ENCODE measurements at regions not wholly inside any gene's neighbourhood (a gene's known extent, or its start where the extent isn't known, plus 50 kb on each side); places are given as distances from the start of the nearest gene placed in this dataset.

DNA sequence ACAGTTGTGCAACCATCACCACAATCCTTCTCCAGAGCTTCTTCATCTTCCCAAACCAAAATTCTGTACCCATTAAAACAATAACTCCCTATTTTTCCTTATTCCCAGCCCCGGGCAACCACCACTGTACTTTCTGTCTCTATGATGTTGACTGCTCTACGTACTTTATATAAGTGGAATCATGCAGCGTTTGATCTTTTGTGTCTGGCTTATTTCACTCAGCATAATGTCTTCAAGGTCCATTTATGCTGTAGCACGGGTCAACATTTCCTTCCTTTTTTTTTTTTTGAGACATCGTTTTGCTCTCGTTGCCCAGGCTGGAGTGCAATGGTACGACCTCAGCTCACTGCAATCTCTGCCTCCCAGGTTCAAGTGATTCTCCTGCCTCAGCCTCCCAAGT, 162.7 kb upstream of the GSC start:
- no peaks in the 10 kb centered on the region for H3K9me3 Mint-ChIP-seq
- no peaks in the 10 kb centered on the region for H3K4me1 Mint-ChIP-seq
- peaks cover 10% of the 10 kb centered on the region for H3K27me3 Mint-ChIP-seq

DNA sequence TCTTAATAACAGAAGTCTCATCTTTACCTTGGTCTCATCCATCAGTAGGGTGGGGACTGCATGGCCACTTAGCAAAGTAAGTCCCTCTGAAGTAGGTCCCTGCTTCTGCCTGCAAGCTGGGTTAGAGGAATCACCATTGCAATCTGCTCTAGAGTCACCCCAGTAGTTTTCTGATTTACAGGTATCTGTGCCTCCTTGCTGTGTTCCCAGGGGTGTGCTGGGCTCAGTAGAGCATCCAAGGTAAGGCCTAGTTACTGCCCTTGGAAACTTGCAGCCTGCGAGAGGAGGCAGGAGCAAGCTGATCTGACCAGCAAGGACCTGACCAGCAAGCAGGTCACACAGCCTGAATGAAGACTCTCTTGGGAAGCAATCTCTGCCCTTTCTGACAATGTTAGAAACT, 160.8 kb upstream of the GSC start:
- peaks cover 0 to 2% (median 0%) of the 10 kb centered on the region in 7 donors for H3K9me3 Mint-ChIP-seq
- H3K4me1 Mint-ChIP-seq, result no peaks in the 10 kb centered on the region
- peaks cover 10% of the 10 kb centered on the region for H3K27me3 Mint-ChIP-seq
- DNase-seq (no peak), ATAC-seq (ENCODE audit: low read depth in 2 of 2) (no peak)
- Histone ChIP-seq H3K4me3 (ENCODE audit: low read depth, low read length) (no peak overlapping the region), H3K27me3 (ENCODE audit: control insufficient read depth, insufficient read depth, low read length) (peaks cover 3% of the 10 kb centered on the region), H3K4me1 (ENCODE audit: control insufficient read depth, insufficient read depth, low read length, poor library complexity, severe bottlenecking) (no peaks in the 10 kb centered on the region), H3K9me3 (ENCODE audit: control insufficient read depth in 2 of 2, low read length in 2 of 2) (no peaks in the 10 kb centered on the region), H3K36me3 (ENCODE audit: control insufficient read depth, insufficient read depth, low read length) (no peaks in the 10 kb centered on the region), H3K27ac (ENCODE audit: insufficient read depth, low read length, poor library complexity, severe bottlenecking) (no peak overlapping the region)
- H3K36me3 Mint-ChIP-seq, result no peaks in the 10 kb centered on the region
- no peak overlapping the region for H3K4me3 Mint-ChIP-seq
- H3K27ac Mint-ChIP-seq, result no peak overlapping the region

More for the DNA sequence above, 162.7 kb upstream of the GSC start:
- Histone ChIP-seq H3K36me3 (ENCODE audit: control insufficient read depth, insufficient read depth, low read length) (no peaks in the 10 kb centered on the region), H3K9me3 (ENCODE audit: control insufficient read depth in 2 of 2, low read length in 2 of 2) (no peaks in the 10 kb centered on the region), H3K27me3 (ENCODE audit: control insufficient read depth, insufficient read depth, low read length) (peaks cover 3% of the 10 kb centered on the region), H3K4me1 (ENCODE audit: control insufficient read depth, insufficient read depth, low read length, poor library complexity, severe bottlenecking) (no peaks in the 10 kb centered on the region), H3K27ac (ENCODE audit: insufficient read depth, low read length, poor library complexity, severe bottlenecking) (no peak overlapping the region), H3K4me3 (ENCODE audit: low read depth, low read length) (no peak overlapping the region)
- DNase-seq, result no peak
- Mint-ChIP-seq H3K36me3 (no peaks in the 10 kb centered on the region), H3K4me3 (no peak overlapping the region), H3K27ac (no peak overlapping the region)
- ATAC-seq (ENCODE audit: low read depth in 2 of 2), result no peak

DNA sequence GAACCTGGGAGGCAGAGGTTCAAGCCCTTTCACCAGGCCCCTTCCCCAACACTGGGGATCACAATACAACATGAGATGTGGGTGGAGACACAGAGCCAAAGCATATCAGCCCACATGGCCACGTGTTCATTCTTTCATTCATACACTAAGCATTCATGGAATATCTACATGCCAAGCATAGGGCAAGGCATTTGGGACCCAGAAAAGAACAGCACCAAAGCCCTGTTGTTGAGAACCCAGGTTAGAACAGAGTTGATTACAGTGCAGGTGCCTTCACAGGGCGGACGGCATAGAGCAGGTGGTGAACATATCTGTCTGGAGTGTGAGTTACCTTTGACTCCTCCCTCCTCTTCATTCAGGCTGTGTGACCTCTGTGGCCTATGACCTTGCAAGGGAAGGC, 159.4 kb upstream of the GSC start:
- Mint-ChIP-seq H3K36me3 (no peaks in the 10 kb centered on the region), H3K4me3 (no peak overlapping the region), H3K9me3 (peaks cover 0 to 3% (median 0%) of the 10 kb centered on the region in 7 donors), H3K27me3 (peaks cover 10% of the 10 kb centered on the region), H3K4me1 (no peaks in the 10 kb centered on the region), H3K27ac (no peak overlapping the region)
- Histone ChIP-seq H3K4me3 (ENCODE audit: low read depth, low read length) (no peak overlapping the region), H3K4me1 (ENCODE audit: control insufficient read depth, insufficient read depth, low read length, poor library complexity, severe bottlenecking) (no peaks in the 10 kb centered on the region), H3K27ac (ENCODE audit: insufficient read depth, low read length, poor library complexity, severe bottlenecking) (no peak overlapping the region), H3K27me3 (ENCODE audit: control insufficient read depth, insufficient read depth, low read length) (peaks cover 3% of the 10 kb centered on the region), H3K36me3 (ENCODE audit: control insufficient read depth, insufficient read depth, low read length) (no peaks in the 10 kb centered on the region), H3K9me3 (ENCODE audit: control insufficient read depth in 2 of 2, low read length in 2 of 2) (no peaks in the 10 kb centered on the region)
- no peak for DNase-seq
- ATAC-seq (ENCODE audit: low read depth in 2 of 2), result no peak

DNA sequence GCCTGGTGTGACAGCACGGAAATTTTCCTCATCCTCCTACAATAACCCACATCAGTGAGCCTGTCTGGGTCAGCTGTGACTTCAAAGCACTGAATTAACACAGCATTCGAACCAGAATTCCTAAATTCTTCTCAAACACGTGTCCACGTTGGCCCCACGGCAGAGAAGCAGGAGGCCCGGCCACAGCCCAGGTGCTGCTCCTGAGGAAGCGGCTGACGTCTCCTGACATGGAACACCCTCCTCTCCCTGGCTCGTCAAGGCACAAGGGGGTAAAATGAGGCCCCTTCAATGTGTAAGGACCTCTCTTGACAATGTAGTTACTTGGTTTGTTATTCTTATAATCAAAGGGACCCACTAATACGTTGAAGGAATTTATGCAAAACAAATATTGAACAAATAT, 156.3 kb upstream of the GSC start:
- no peak for DNase-seq
- H3K4me3 ChIP-seq (ENCODE audit: low read depth, low read length), result no peak overlapping the region
- no peaks in the 10 kb centered on the region for H3K27me3 ChIP-seq (ENCODE audit: control insufficient read depth, insufficient read depth, low read length)
- no peak overlapping the region for H3K27ac ChIP-seq (ENCODE audit: insufficient read depth, low read length, poor library complexity, severe bottlenecking)
- no peaks in the 10 kb centered on the region for H3K36me3 ChIP-seq (ENCODE audit: control insufficient read depth, insufficient read depth, low read length)
- H3K36me3 Mint-ChIP-seq, result no peaks in the 10 kb centered on the region
- no peaks in the 10 kb centered on the region for H3K9me3 ChIP-seq (ENCODE audit: control insufficient read depth in 2 of 2, low read length in 2 of 2)
- H3K9me3 Mint-ChIP-seq, result peaks cover 0 to 3% (median 0%) of the 10 kb centered on the region in 7 donors
- H3K27me3 Mint-ChIP-seq, result peaks cover 2% of the 10 kb centered on the region
- no peak for ATAC-seq (ENCODE audit: low read depth in 2 of 2)
- no peaks in the 10 kb centered on the region for H3K4me1 ChIP-seq (ENCODE audit: control insufficient read depth, insufficient read depth, low read length, poor library complexity, severe bottlenecking)
- H3K4me1 Mint-ChIP-seq, result no peaks in the 10 kb centered on the region
- H3K4me3 Mint-ChIP-seq, result no peak overlapping the region
- no peak overlapping the region for H3K27ac Mint-ChIP-seq

DNA sequence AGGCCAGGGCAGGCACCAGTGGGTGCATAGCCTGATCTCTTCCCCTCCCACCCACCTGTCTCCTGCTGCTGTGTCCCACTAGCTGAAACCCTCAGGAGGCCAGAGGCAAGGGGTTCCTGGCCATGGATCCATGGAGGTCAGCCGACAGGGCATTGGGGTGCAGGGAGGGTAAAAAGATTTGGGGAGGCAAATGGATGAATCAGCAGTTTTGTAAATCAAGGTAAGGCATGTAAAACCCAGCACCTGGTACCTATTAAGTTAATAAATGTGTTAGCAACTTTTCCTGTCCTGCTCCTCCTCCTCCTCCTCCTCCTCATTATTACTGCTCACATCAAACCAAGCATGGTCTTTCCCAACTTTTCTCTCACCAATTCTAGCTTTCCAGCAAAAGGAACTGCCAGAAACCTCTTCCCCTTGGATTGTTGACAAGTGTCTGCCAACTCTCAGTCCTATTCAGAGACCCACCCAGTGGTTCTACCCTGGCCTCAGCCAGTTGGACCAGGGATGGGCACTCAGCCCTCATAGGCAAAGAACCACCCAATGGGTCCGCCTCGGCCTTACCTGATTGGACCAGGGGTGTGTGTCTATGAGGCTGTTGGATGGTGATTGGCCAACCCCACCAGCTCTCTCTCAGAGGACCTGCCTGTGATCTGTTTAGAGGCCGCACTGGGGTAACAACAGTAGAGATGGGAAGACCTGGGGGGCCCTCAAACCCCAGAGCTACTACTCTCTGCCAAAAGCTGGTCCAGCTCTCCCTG, 155.7 kb upstream of the GSC start:
- Histone ChIP-seq H3K27ac (ENCODE audit: insufficient read depth, low read length, poor library complexity, severe bottlenecking) (no peak overlapping the region), H3K4me1 (ENCODE audit: control insufficient read depth, insufficient read depth, low read length, poor library complexity, severe bottlenecking) (no peaks in the 10 kb centered on the region), H3K9me3 (ENCODE audit: control insufficient read depth in 2 of 2, low read length in 2 of 2) (no peaks in the 10 kb centered on the region), H3K4me3 (ENCODE audit: low read depth, low read length) (no peak overlapping the region), H3K27me3 (ENCODE audit: control insufficient read depth, insufficient read depth, low read length) (no peaks in the 10 kb centered on the region), H3K36me3 (ENCODE audit: control insufficient read depth, insufficient read depth, low read length) (no peaks in the 10 kb centered on the region)
- Mint-ChIP-seq H3K36me3 (no peaks in the 10 kb centered on the region), H3K27ac (no peak overlapping the region), H3K27me3 (no peaks in the 10 kb centered on the region), H3K4me1 (no peaks in the 10 kb centered on the region), H3K9me3 (peaks cover 0 to 3% (median 0%) of the 10 kb centered on the region in 7 donors), H3K4me3 (no peak overlapping the region)
- DNase-seq (no peak), ATAC-seq (ENCODE audit: low read depth in 2 of 2) (no peak)

DNA sequence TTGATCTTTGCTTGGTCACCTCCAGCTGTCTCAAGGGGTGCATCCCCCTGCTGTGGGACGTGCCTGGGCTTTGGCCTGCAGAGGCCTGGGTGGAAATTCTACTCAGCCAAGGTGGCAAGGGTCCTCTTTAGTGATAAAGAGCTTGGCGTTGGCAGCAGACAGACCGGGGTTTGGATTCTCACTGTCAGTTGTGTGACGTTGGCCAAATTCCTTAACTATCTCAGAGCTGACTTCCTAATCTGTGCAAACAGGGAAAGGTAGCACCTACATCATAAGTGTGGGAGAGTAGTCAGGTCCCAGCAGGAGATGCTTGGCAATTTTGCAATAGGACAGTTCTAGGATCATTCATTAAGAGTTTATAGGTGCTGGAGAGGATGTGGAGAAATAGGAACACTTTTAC, 154.3 kb upstream of the GSC start:
- H3K9me3 ChIP-seq (ENCODE audit: control insufficient read depth in 2 of 2, low read length in 2 of 2), result no peaks in the 10 kb centered on the region
- no peak overlapping the region for H3K27ac ChIP-seq (ENCODE audit: insufficient read depth, low read length, poor library complexity, severe bottlenecking)
- Mint-ChIP-seq H3K27me3 (no peaks in the 10 kb centered on the region), H3K4me1 (no peaks in the 10 kb centered on the region), H3K4me3 (no peak overlapping the region), H3K9me3 (peaks cover 0 to 3% (median 0%) of the 10 kb centered on the region in 7 donors), H3K27ac (no peak overlapping the region), H3K36me3 (no peaks in the 10 kb centered on the region)
- no peak for DNase-seq
- ATAC-seq (ENCODE audit: low read depth in 2 of 2), result no peak
- no peak overlapping the region for H3K4me3 ChIP-seq (ENCODE audit: low read depth, low read length)
- no peaks in the 10 kb centered on the region for H3K27me3 ChIP-seq (ENCODE audit: control insufficient read depth, insufficient read depth, low read length)
- no peaks in the 10 kb centered on the region for H3K4me1 ChIP-seq (ENCODE audit: control insufficient read depth, insufficient read depth, low read length, poor library complexity, severe bottlenecking)
- H3K36me3 ChIP-seq (ENCODE audit: control insufficient read depth, insufficient read depth, low read length), result no peaks in the 10 kb centered on the region

DNA sequence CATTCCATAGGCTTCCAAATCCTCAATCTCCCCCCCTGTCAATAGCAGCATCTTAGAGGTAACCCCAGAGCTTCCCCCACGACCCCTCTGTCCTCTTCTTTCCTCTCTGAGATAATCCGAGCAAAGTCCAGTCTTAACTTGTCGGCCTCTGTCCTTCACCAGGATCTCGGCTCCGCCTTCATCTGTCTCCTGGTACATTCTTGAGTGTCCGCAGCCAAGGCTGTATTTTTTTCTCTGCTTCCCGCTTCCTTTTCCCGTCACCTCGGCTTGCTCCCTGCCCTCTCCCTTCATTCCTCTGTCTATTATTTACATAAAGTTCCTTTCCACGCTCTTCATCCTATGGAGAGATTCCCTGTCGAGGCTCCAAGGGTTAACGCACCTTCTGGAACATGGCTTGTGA, 153.9 kb upstream of the GSC start:
- Histone ChIP-seq H3K9me3 (ENCODE audit: control insufficient read depth in 2 of 2, low read length in 2 of 2) (no peaks in the 10 kb centered on the region), H3K36me3 (ENCODE audit: control insufficient read depth, insufficient read depth, low read length) (no peaks in the 10 kb centered on the region), H3K27ac (ENCODE audit: insufficient read depth, low read length, poor library complexity, severe bottlenecking) (no peak overlapping the region), H3K4me3 (ENCODE audit: low read depth, low read length) (no peak overlapping the region), H3K27me3 (ENCODE audit: control insufficient read depth, insufficient read depth, low read length) (no peaks in the 10 kb centered on the region), H3K4me1 (ENCODE audit: control insufficient read depth, insufficient read depth, low read length, poor library complexity, severe bottlenecking) (no peaks in the 10 kb centered on the region)
- no peak overlapping the region for H3K27ac Mint-ChIP-seq
- no peaks in the 10 kb centered on the region for H3K36me3 Mint-ChIP-seq
- DNase-seq (no peak), ATAC-seq (ENCODE audit: low read depth in 2 of 2) (no peak)
- H3K4me3 Mint-ChIP-seq, result no peak overlapping the region
- no peaks in the 10 kb centered on the region for H3K4me1 Mint-ChIP-seq
- peaks cover 0 to 3% (median 0%) of the 10 kb centered on the region in 7 donors for H3K9me3 Mint-ChIP-seq
- H3K27me3 Mint-ChIP-seq, result no peaks in the 10 kb centered on the region

DNA sequence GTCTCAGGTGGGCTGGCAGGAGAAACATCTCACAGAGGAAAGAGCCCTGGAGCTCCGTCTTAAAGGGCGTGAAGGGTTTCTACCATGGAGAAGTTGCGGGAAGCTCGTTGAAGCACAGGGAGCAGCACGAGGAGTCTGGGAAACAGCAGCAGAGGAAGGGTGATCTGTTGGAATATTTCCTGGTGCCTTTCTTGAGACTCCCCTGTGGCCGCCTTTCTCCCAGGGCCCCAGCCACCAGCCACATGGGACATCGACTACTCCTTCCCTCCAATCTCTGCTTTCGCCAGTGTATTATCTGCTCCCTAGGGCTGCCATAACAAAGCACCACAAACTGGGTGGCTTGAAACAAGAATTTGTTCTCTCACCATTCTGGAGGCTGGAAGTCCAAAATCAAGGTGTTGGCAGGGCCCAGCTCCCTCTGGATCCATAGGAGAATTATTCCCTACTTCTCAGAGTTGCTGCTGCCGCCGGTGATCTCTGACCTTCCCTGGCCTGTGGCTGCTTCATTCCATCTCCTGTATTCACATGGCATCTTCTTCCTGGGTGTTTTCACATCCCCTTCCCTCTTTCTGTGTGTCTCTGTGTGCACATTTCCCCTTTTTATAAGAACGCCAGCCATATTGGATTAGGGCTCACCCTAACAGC, 152.8 kb upstream of the GSC start:
- H3K27me3 Mint-ChIP-seq, result no peaks in the 10 kb centered on the region
- no peak for ATAC-seq (ENCODE audit: low read depth in 2 of 2)

More for the DNA sequence above, 152.8 kb upstream of the GSC start:
- Histone ChIP-seq H3K36me3 (ENCODE audit: control insufficient read depth, insufficient read depth, low read length) (no peaks in the 10 kb centered on the region), H3K27me3 (ENCODE audit: control insufficient read depth, insufficient read depth, low read length) (no peaks in the 10 kb centered on the region), H3K27ac (ENCODE audit: insufficient read depth, low read length, poor library complexity, severe bottlenecking) (no peak overlapping the region), H3K4me3 (ENCODE audit: low read depth, low read length) (no peak overlapping the region), H3K4me1 (ENCODE audit: control insufficient read depth, insufficient read depth, low read length, poor library complexity, severe bottlenecking) (no peaks in the 10 kb centered on the region), H3K9me3 (ENCODE audit: control insufficient read depth in 2 of 2, low read length in 2 of 2) (no peaks in the 10 kb centered on the region)
- Mint-ChIP-seq H3K27ac (no peak overlapping the region), H3K9me3 (peaks cover 0 to 3% (median 0%) of the 10 kb centered on the region in 7 donors), H3K36me3 (no peaks in the 10 kb centered on the region), H3K4me3 (no peak overlapping the region), H3K4me1 (no peaks in the 10 kb centered on the region)
- no peak for DNase-seq
